Stomach (tissue), 8 donors: ENCODE measurements at regions not wholly inside any gene's neighbourhood (a gene's known extent, or its start where the extent isn't known, plus 50 kb on each side); places are given as distances from the start of the nearest gene placed in this dataset.
A peak's percentile ranks its signal among the peaks of the same experiment; 100 is the strongest.

Experiments used
- DNase-seq, 2 donors: peaks; one replicate each; pipeline versions ENCODE4 v3.0.0 to v3.0.0-alpha.2; 2013 to 2019
- H3K27ac ChIP-seq, 5 donors: fragments of 200-600 bp in 4 of 5; sonication (generic) in 4 of 5; one replicate each; pipeline ENCODE4 v1.5.1; 2013 to 2019; ENCODE audit warnings: mild to moderate bottlenecking in 1 of 5, moderate library complexity in 1 of 5
- H3K27me3 ChIP-seq, 3 donors: fragments of 200-600 bp; sonication (generic); one replicate each; pipeline ENCODE4 v1.5.1; 2017 to 2019; ENCODE audit warnings: mixed run types in 1 of 3
- H3K36me3 ChIP-seq, 4 donors: fragments of 200-600 bp; sonication (generic); 1 replicate in 3 of 4; 2 replicates in 1 of 4; pipeline ENCODE4 v1.5.1; 2016 to 2019
- H3K4me1 ChIP-seq, 4 donors: fragments of 200-600 bp; sonication (generic); one replicate each; pipeline ENCODE4 v1.5.1; 2016 to 2019
- H3K4me3 ChIP-seq, 4 donors: fragments of 200-600 bp; sonication (generic) in 3 of 4; one replicate each; pipeline ENCODE4 v1.5.1; 2016 to 2019; ENCODE audit warnings: mild to moderate bottlenecking in 1 of 4
- H3K9me3 ChIP-seq, 4 donors: fragments of 200-600 bp; sonication (generic); one replicate each; pipeline ENCODE4 v1.5.1; 2016 to 2019
- CTCF ChIP-seq, 7 experiments: fragments of 450-650 bp in 4 of 7; fragments of 200-600 bp in 3 of 7; sonication (generic) in 3 of 7; IDR thresholded peaks; one replicate each; pipeline ENCODE4 v1.5.1; 2016 to 2019; ENCODE audit warnings: antibody characterized with exemption in 7 of 7, control low read depth in 2 of 7, mild to moderate bottlenecking in 1 of 7
- EP300 ChIP-seq: sonication (generic); formaldehyde crosslinking; IDR thresholded peaks from one replicate; pipeline ENCODE4 v1.6.1; 2017; ENCODE audit warnings: antibody characterized with exemption
- POLR2A ChIP-seq, 4 donors: fragments of 450-650 bp; IDR thresholded peaks; one replicate each; pipeline ENCODE4 v1.6.1; 2016; ENCODE audit warnings: antibody characterized with exemption in 4 of 4, control low read depth in 2 of 4, mild to moderate bottlenecking in 1 of 4, moderate library complexity in 1 of 4
- POLR2AphosphoS5 ChIP-seq, 3 donors: sonication (generic); formaldehyde crosslinking; IDR thresholded peaks; one replicate each; pipeline ENCODE4 v1.6.1; 2016; ENCODE audit warnings: antibody characterized with exemption in 3 of 3
- WGBS, 5 donors: extraction: QIAGEN DNeasy Blood & Tissue Kit in 3 of 5; methylation state at CpG; one replicate each; pipeline versions ENCODE4 v1.1.5 to v1.1.7; 2013 to 2018; 5-methylcytosine and 5-hydroxymethylcytosine counted together
- intact Hi-C: fragments of 100-400 bp; cut with DNase I; formaldehyde crosslinking; loops from one replicate; pipeline ENCODE4 v1.15.1; 2023; ENCODE audit warnings: low total_unique reads
- donor health status: healthy with polysubstance abuse.
- donor health status: Bipolar disorder and iron deficiency.
- donor health status: healthy.

- Histone ChIP-seq H3K4me1 (no peaks in the 10 kb centered on the region), H3K36me3 (no peaks in the 10 kb centered on the region), H3K4me3 (no peak overlapping the region), H3K9me3 (no peaks in the 10 kb centered on the region), H3K27me3 (no peaks in the 10 kb centered on the region), H3K27ac (no peak overlapping the region)
- DNase-seq: no peak
- intact Hi-C loops: no loop called here
- no peak for TF ChIP-seq POLR2A (IDR thresholded peaks at IDR 0.05)
- no peak for TF ChIP-seq CTCF (IDR thresholded peaks at IDR 0.05)
- TF ChIP-seq EP300: no peak
- no peak for TF ChIP-seq POLR2AphosphoS5 (IDR thresholded peaks at IDR 0.05)
- WGBS, 5 donors: 74 to 78% (median 75%) methylated on average over 9 of the region's 9 CpGs
Observed at GRCh38 chr10:78130966-78131710, 97.5 kb downstream of the RPS24 start.

GRCh38 chr10:78134773-78135306 lies 101.2 kb downstream of the RPS24 start:
- Histone ChIP-seq H3K36me3 (no peaks in the 10 kb centered on the region), H3K27me3 (peaks cover 0 to 8% (median 0%) of the 10 kb centered on the region in 3 donors), H3K4me3 (no peak overlapping the region), H3K27ac (no peak overlapping the region), H3K4me1 (no peaks in the 10 kb centered on the region), H3K9me3 (no peaks in the 10 kb centered on the region)
- 88 to 92% (median 90%) methylated on average over 10 of the region's 10 CpGs for WGBS, 5 donors
- DNase-seq: no peak
- intact Hi-C loops: no loop called here
- no peak for TF ChIP-seq POLR2AphosphoS5 (IDR thresholded peaks at IDR 0.05)

GRCh38 chr10:78137147-78137546 lies 103.5 kb downstream of the RPS24 start:
- DNase-seq: no peak
- intact Hi-C loops: no loop called here
- no peak for TF ChIP-seq EP300
- no peak for TF ChIP-seq CTCF (IDR thresholded peaks at IDR 0.05)
- no peak for TF ChIP-seq POLR2A (IDR thresholded peaks at IDR 0.05)
- TF ChIP-seq POLR2AphosphoS5 (IDR thresholded peaks at IDR 0.05): no peak
- Histone ChIP-seq H3K4me3 (no peak overlapping the region), H3K27ac (no peak overlapping the region), H3K27me3 (peaks cover 0 to 8% (median 0%) of the 10 kb centered on the region in 3 donors), H3K4me1 (no peaks in the 10 kb centered on the region), H3K9me3 (no peaks in the 10 kb centered on the region), H3K36me3 (no peaks in the 10 kb centered on the region)
- WGBS, 5 donors: 84 to 95% (median 93%) methylated on average over 3 of the region's 3 CpGs

GRCh38 chr10:78139341-78139740 lies 105.7 kb downstream of the RPS24 start:
- 45 to 72% (median 61%) methylated on average over 5 to 9 of the region's 9 CpGs for WGBS, 5 donors
- DNase-seq: peak in 1 of 2 donors; percentile 67
- Histone ChIP-seq H3K27ac (no peak overlapping the region), H3K4me3 (no peak overlapping the region), H3K27me3 (peaks cover 0 to 8% (median 0%) of the 10 kb centered on the region in 3 donors), H3K9me3 (no peaks in the 10 kb centered on the region), H3K4me1 (no peaks in the 10 kb centered on the region), H3K36me3 (no peaks in the 10 kb centered on the region)
- no peak for TF ChIP-seq EP300
- TF ChIP-seq POLR2AphosphoS5 (IDR thresholded peaks at IDR 0.05): no peak
- no peak for TF ChIP-seq CTCF (IDR thresholded peaks at IDR 0.05)
- no peak for TF ChIP-seq POLR2A (IDR thresholded peaks at IDR 0.05)
- intact Hi-C loops: no loop called here
